ENCODE measurements at regions not wholly inside any gene's neighbourhood (a gene's known extent, or its start where the extent isn't known, plus 50 kb on each side); places are given as distances from the start of the nearest gene placed in this dataset.
"Not testable (repeated sequence)": the region's sequence is repeated elsewhere in the genome, so short reads cannot be mapped to it uniquely, and the experiment has no call there.

GRCh38 chr2:39487398-39488250 lies 50.5 kb upstream of the MAP4K3 start:
- no peak for DNase-seq

- peak; percentile 67 for DNase-seq
Measured at GRCh38 chr2:39488450-39488849, 51.4 kb upstream of the MAP4K3 start.

GRCh38 chr2:39490586-39490985 lies 53.5 kb upstream of the MAP4K3 start:
- no peak for DNase-seq

- DNase-seq, result no peak
Measured at GRCh38 chr2:39491653-39492052, 54.6 kb upstream of the MAP4K3 start.

GRCh38 chr2:39492095-39492590 lies 55.1 kb upstream of the MAP4K3 start:
- peak; percentile 41 for DNase-seq

- no peak for DNase-seq
Measured at GRCh38 chr2:39492716-39493115, 55.6 kb upstream of the MAP4K3 start.

GRCh38 chr2:39494784-39495251 lies 57.7 kb upstream of the MAP4K3 start:
- peak; percentile 40 for DNase-seq

- DNase-seq, result no peak
Measured at GRCh38 chr2:39497082-39497801, 60.2 kb upstream of the MAP4K3 start.

GRCh38 chr2:39498176-39498575 lies 61.1 kb upstream of the MAP4K3 start:
- not testable (repeated sequence) for DNase-seq

- DNase-seq, result no peak
Measured at GRCh38 chr2:39498786-39499185, 61.7 kb upstream of the MAP4K3 start.

- DNase-seq, result no peak
Measured at GRCh38 chr2:39499336-39499735, 62.3 kb upstream of the MAP4K3 start.

- DNase-seq, result no peak
Measured at GRCh38 chr2:39501412-39501811, 64.3 kb upstream of the MAP4K3 start.

GRCh38 chr2:39503277-39503676 lies 66.2 kb upstream of the MAP4K3 start:
- no peak for DNase-seq

GRCh38 chr2:39504790-39505335 lies 67.8 kb upstream of the MAP4K3 start:
- no peak for DNase-seq

GRCh38 chr2:39506215-39506614 lies 69.1 kb upstream of the MAP4K3 start:
- no peak for DNase-seq

- no peak for DNase-seq
Measured at GRCh38 chr2:39508198-39508597, 71.1 kb upstream of the MAP4K3 start.

- DNase-seq, result no peak
Measured at GRCh38 chr2:39510140-39510539, 73.1 kb upstream of the MAP4K3 start.

GRCh38 chr2:39511219-39511604 lies 74.1 kb upstream of the MAP4K3 start:
- DNase-seq, result no peak

- DNase-seq, result no peak
Measured at GRCh38 chr2:39511605-39512433, 74.7 kb upstream of the MAP4K3 start.

GRCh38 chr2:39512434-39512935 lies 75.4 kb upstream of the MAP4K3 start:
- no peak for DNase-seq

GRCh38 chr2:39512941-39513340 lies 75.9 kb upstream of the MAP4K3 start:
- no peak for DNase-seq

- DNase-seq, result peak; percentile 22
Measured at GRCh38 chr2:39513641-39514094, 76.6 kb upstream of the MAP4K3 start.
